OCI-LY3 (cell line): ENCODE measurements at regions not wholly inside any gene's neighbourhood (a gene's known extent, or its start where the extent isn't known, plus 50 kb on each side); places are given as distances from the start of the nearest gene placed in this dataset.

Experiments
- H2AFZ ChIP-seq: fragments of 200-600, 300-600 bp; shearing (Covaris generic); 2 replicates; pipeline ENCODE4 v1.6.0; 2014; ENCODE audit warnings: antibody characterized with exemption, low read depth, low read length
- H3K27ac ChIP-seq: fragments of 200-600, 300-600 bp; sonication (generic); 2 replicates; pipeline ENCODE4 v1.5.1; 2014; ENCODE audit warnings: mild to moderate bottlenecking, low read length, moderate library complexity, mixed read lengths
- H3K27me3 ChIP-seq: fragments of 200-600, 300-600 bp; sonication (generic); 2 replicates; pipeline ENCODE4 v1.6.1; 2014; ENCODE audit warnings: low read depth, low read length, mixed read lengths
- H3K36me3 ChIP-seq: fragments of 200-600, 300-600 bp; sonication (generic); replicated peaks from 2 replicates; pipeline ENCODE3; 2014; ENCODE audit warnings: low read depth, low read length, mixed read lengths
- H3K4me1 ChIP-seq: fragments of 300-600, 200-600 bp; sonication (generic); 2 replicates; pipeline ENCODE4 v1.6.1; 2014; ENCODE audit warnings: low read length, mixed read lengths
- H3K4me2 ChIP-seq: fragments of 200-600, 300-600 bp; sonication (generic); 2 replicates; pipeline ENCODE4 v1.6.1; 2014; ENCODE audit warnings: low read length, mixed read lengths
- H3K4me3 ChIP-seq: fragments of 300-600, 200-600 bp; sonication (generic); 2 replicates; pipeline ENCODE4 v1.5.1; 2014; ENCODE audit warnings: antibody characterized with exemption, mild to moderate bottlenecking, low read length, moderate library complexity
- H3K79me2 ChIP-seq: fragments of 300-600, 200-600 bp; shearing (Covaris generic); 2 replicates; pipeline ENCODE4 v1.6.1; 2014; ENCODE audit warnings: mild to moderate bottlenecking, low read length, mixed read lengths
- H3K9ac ChIP-seq: fragments of 300-600, 200-600 bp; shearing (Covaris generic); 2 replicates; pipeline ENCODE4 v1.6.0; 2014; ENCODE audit warnings: mild to moderate bottlenecking, low read length, moderate library complexity
- H3K9me3 ChIP-seq: fragments of 200-600, 300-600 bp; shearing (Covaris generic); 2 replicates; pipeline ENCODE4 v1.6.1; 2014; ENCODE audit warnings: low read length, mixed read lengths; ENCODE audit not compliant: insufficient read depth
- H4K20me1 ChIP-seq: fragments of 200-600, 300-600 bp; sonication (generic); 2 replicates; pipeline ENCODE4 v1.6.1; 2016; ENCODE audit warnings: low read length, mixed read lengths; ENCODE audit not compliant: insufficient read depth
- CTCF ChIP-seq: fragments of 200-600, 300-600 bp; sonication (generic); IDR thresholded peaks from 2 replicates; pipeline ENCODE4 v1.5.1; 2014; ENCODE audit warnings: antibody characterized with exemption, low read length, low read depth
- EZH2phosphoT487 ChIP-seq: fragments of 200-600 bp; shearing (Covaris generic); IDR thresholded peaks from 2 replicates; pipeline ENCODE4 v1.6.1; 2018; ENCODE audit warnings: antibody characterized with exemption, mixed run types, low read depth

- Histone ChIP-seq H3K4me3 (no peak overlapping the region), H3K79me2 (no peaks in the 10 kb centered on the region), H3K27me3 (no peaks in the 10 kb centered on the region; the same call in 1 of the 2 replicates), H3K4me1 (peaks cover 18% of the 10 kb centered on the region), H3K36me3 (no peaks in the 10 kb centered on the region), H3K9ac (no peak overlapping the region), H2AFZ (no peak overlapping the region), H3K4me2 (peak overlapping the region; percentile 78), H3K27ac (no peak overlapping the region), H4K20me1 (no peaks in the 10 kb centered on the region), H3K9me3 (no peaks in the 10 kb centered on the region)
- TF ChIP-seq EZH2phosphoT487 (no peak), CTCF (no peak)
Measured at GRCh38 chr10:117442521-117442920, 67.3 kb upstream of the PDZD8 start.

- no peaks in the 10 kb centered on the region; the same call in 1 of the 2 replicates for H3K27me3 ChIP-seq
- H3K4me3 ChIP-seq, result peak overlapping the region; percentile 42
- H3K36me3 ChIP-seq, result no peaks in the 10 kb centered on the region
- H3K9me3 ChIP-seq, result no peaks in the 10 kb centered on the region
- H3K79me2 ChIP-seq, result no peaks in the 10 kb centered on the region
- H3K27ac ChIP-seq, result no peak overlapping the region
- H4K20me1 ChIP-seq, result no peaks in the 10 kb centered on the region
- TF ChIP-seq CTCF, result no peak
- peaks cover 18% of the 10 kb centered on the region for H3K4me1 ChIP-seq
- H3K4me2 ChIP-seq, result peak overlapping the region; percentile 78
- H3K9ac ChIP-seq, result no peak overlapping the region
- no peak overlapping the region for H2AFZ ChIP-seq
Measured at GRCh38 chr10:117441812-117442443, 66.7 kb upstream of the PDZD8 start.

- Histone ChIP-seq H3K4me2 (peak overlapping the region; percentile 78), H3K36me3 (no peaks in the 10 kb centered on the region), H3K27me3 (no peaks in the 10 kb centered on the region; the same call in 1 of the 2 replicates), H3K4me3 (peak overlapping the region; percentile 42), H4K20me1 (no peaks in the 10 kb centered on the region), H3K4me1 (peaks cover 18% of the 10 kb centered on the region), H3K9me3 (no peaks in the 10 kb centered on the region), H3K9ac (no peak overlapping the region), H3K27ac (no peak overlapping the region), H3K79me2 (no peaks in the 10 kb centered on the region), H2AFZ (no peak overlapping the region)
- TF ChIP-seq CTCF (no peak), EZH2phosphoT487 (no peak)
Measured at GRCh38 chr10:117441361-117441760, 66.1 kb upstream of the PDZD8 start.

- Histone ChIP-seq H3K4me1 (peaks cover 18% of the 10 kb centered on the region), H3K27ac (no peak overlapping the region), H3K36me3 (no peaks in the 10 kb centered on the region), H2AFZ (no peak overlapping the region), H3K9me3 (no peaks in the 10 kb centered on the region), H3K79me2 (no peaks in the 10 kb centered on the region), H3K9ac (no peak overlapping the region), H3K27me3 (no peaks in the 10 kb centered on the region; the same call in 1 of the 2 replicates), H4K20me1 (no peaks in the 10 kb centered on the region), H3K4me3 (no peak overlapping the region), H3K4me2 (no peak overlapping the region)
- TF ChIP-seq CTCF (no peak), EZH2phosphoT487 (no peak)
Measured at GRCh38 chr10:117439243-117439912, 64.1 kb upstream of the PDZD8 start.
